Suprapubic skin (tissue), 4 donors: ENCODE measurements at regions not wholly inside any gene's neighbourhood (a gene's known extent, or its start where the extent isn't known, plus 50 kb on each side); places are given as distances from the start of the nearest gene placed in this dataset.
"Not testable (repeated sequence)": the region's sequence is repeated elsewhere in the genome, so short reads cannot be mapped to it uniquely, and the experiment has no call there.

Source experiments
- CTCF ChIP-seq, 2 donors: fragments of 200-600 bp in 1 of 2; fragments of 450-650 bp in 1 of 2; sonication (generic) in 1 of 2; IDR thresholded peaks; one replicate each; pipeline ENCODE4 v1.5.1; 2016 to 2019; ENCODE audit warnings: antibody characterized with exemption in 2 of 2, mild to moderate bottlenecking in 1 of 2, moderate library complexity in 1 of 2
- POLR2A ChIP-seq, 2 donors: fragments of 450-650 bp; IDR thresholded peaks; one replicate each; pipeline ENCODE4 v1.6.1; 2017; ENCODE audit warnings: antibody characterized with exemption in 2 of 2, mild to moderate bottlenecking in 2 of 2, moderate library complexity in 2 of 2
- POLR2AphosphoS5 ChIP-seq, 3 donors: sonication (generic); formaldehyde crosslinking; IDR thresholded peaks; one replicate each; pipeline ENCODE4 v1.6.1; 2017; ENCODE audit warnings: antibody characterized with exemption in 3 of 3

- not testable (repeated sequence) for TF ChIP-seq POLR2A, CTCF, POLR2AphosphoS5 (IDR thresholded peaks at IDR 0.05)
Measured at GRCh38 chr13:53305419-53305818, 276.8 kb downstream of the OLFM4 start.
